ENCODE measurements at regions not wholly inside any gene's neighbourhood (a gene's known extent, or its start where the extent isn't known, plus 50 kb on each side); places are given as distances from the start of the nearest gene placed in this dataset.
"Not testable (repeated sequence)": the region's sequence is repeated elsewhere in the genome, so short reads cannot be mapped to it uniquely, and the experiment has no call there.

DNA sequence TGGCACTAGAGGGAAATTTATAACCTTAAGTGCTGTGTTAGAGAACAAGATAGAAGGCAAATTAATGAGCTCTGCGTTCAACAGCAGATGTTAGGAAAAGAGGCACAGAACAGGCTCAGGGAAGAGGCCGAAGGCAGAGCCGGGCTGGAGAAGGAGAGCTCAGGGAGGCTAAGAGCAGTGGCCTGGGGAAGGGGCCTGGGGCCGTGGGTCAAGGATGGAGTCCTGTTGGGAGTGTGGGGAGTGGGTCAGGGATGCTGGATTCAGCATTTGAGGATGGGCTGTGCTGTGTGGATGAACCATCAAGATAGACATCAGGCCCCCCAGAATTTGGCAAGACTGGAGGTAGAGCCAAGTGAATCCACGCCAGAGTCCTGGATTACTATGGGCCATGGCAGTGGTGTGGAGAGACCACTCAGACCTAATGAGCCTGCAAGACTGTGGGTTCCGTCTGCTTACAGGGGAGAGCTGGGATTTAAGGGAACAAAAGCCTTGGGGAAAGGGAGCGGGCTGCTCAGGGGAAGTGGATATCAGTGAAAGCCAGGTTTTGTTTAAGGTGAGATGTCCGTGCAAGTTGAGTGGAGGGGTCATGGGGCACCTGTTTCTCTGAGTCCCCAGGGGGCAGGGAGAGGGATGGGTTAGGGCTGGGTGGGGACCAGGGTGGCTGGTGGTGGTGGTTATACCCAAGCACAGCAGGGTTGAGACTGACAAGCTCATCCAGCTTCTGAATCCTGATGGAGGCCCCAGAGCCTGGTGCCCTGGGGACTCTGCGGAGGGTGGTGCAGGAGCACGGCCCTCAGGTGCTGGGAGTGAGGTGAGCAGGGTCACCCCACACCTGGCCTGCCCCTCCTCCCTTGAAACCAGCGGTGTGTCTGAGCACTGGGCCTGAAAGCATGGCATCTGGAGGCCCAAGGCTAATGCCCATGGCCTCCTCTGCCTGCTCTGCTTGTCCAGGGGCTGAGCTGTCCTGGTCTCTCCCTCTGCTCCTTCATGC lies 101.7 kb downstream of the BMS1 start:
- DNase-seq (ENCODE audit: low read depth), result no peak

DNA sequence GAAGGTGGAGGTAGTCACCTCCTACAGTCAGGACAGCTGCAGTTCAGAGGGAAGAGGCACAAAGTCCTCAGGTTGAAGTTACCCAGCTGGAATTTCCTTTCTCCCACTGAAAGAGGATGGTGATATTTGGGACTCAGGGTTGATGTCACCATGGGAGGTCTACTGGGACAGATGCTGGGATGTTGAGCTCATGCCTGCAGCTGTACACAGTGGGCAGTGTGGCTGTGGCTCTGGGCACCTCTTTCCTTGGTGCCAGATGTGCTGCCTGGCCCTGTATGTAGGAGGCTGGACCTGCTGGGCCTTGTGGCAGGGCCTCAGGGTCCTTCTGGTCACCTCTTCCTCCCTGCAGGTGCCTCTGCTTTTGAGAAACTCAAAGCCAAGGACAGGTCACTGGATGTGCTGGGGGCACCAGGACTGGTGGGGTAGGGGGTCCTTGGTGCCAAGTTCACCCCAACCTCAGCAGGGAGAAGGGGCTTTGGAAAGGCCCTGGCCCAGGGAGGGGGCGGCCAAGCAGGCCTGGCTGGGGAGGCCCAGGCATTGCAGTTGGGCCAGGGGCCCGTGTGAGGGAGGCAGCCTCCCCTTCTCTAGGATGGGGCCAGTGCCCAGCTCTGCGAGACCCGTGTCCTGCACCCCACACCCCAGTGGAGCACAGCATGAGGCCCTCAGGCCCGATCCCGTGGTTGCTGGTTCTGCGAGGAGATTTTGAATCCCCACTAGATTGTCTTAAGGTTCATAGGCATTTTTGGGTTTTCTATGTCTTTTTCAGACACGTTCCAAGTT lies 103.1 kb downstream of the BMS1 start:
- no peak for DNase-seq (ENCODE audit: low read depth)

DNA sequence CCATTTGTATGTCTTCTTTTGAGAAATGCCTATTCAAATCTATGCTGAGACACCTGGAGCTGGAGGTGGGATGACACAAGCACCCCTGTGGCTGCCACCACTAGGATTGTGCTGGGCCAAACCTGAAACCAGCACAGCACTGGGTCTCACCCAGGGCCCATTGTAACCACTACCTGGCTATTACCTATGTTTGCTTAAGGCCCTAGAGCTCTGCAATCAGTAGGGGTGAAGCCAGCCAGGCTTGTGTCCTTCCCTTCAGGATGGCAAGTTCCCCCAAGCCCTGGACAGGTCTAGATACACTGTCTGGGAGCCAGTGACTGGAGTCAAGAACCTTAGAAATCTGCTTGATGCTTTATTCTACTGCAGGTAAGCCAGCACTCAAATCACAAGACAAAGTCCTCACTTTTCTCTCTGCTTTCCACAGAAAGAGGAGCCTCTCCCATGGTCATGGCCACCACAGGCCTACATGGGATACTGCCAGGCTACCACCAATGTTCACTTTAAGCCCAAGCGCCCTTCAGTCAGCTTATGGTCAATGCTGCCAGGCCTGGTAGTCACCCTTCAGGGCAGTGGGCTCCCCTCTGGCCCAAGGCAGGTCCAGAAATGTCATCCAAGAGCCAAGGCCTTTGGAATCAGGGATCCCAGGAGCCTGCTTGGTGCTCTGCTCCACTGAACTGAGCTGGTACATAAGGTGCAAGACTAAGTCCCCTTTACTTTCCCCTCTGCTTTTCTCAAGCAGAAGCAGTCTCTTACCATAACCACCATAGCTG lies 105.3 kb downstream of the BMS1 start:
- DNase-seq (ENCODE audit: low read depth), result no peak

DNA sequence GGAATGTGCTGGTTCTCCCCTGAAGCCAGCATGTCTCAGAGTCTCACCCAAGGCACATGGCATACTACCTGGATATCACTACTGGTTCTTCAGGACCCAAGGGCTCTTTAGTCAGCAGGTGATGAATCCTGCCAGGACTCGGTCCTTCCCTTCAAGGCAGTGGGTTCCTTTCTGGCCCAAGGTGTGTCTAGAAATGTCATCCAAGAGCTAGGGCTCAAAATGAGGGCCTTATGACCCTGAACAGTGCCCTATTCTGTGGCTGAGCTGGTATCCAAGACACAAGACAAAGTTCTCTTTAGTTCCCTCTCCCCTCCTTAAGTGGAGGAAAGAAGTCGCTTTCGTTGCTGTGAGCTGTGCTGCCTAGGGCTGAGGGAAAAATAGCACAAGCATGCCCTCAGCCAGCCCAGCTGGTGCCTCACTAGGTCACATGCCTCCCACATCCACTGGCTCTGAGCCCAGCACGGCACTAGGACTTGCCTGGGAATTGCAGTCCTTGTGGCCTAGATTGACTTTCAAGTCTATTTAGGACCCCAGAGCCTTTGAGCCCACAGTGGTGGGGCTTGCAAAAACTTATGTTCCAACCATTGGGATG lies 106.0 kb downstream of the BMS1 start:
- DNase-seq (ENCODE audit: low read depth), result no peak

DNA sequence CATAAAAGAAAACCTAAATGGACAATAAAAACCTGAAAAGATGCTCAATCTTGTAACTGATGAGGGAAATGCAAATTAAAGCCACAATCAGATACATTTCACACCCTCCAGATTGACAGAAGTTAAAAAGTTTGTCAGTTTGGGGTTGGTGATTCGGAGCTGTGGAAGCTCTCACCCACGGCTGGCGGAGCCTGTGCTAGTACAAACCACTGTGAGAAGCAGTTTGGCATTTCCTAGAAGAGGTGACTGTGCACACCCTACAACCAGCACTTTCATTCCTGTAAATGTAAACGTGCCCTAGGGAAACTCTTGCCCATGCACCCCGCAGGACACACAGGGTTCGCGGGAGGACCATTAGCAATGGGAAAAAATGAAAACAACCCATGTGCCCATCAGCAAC lies 114.1 kb downstream of the BMS1 start:
- no peak for DNase-seq (ENCODE audit: low read depth)

DNA sequence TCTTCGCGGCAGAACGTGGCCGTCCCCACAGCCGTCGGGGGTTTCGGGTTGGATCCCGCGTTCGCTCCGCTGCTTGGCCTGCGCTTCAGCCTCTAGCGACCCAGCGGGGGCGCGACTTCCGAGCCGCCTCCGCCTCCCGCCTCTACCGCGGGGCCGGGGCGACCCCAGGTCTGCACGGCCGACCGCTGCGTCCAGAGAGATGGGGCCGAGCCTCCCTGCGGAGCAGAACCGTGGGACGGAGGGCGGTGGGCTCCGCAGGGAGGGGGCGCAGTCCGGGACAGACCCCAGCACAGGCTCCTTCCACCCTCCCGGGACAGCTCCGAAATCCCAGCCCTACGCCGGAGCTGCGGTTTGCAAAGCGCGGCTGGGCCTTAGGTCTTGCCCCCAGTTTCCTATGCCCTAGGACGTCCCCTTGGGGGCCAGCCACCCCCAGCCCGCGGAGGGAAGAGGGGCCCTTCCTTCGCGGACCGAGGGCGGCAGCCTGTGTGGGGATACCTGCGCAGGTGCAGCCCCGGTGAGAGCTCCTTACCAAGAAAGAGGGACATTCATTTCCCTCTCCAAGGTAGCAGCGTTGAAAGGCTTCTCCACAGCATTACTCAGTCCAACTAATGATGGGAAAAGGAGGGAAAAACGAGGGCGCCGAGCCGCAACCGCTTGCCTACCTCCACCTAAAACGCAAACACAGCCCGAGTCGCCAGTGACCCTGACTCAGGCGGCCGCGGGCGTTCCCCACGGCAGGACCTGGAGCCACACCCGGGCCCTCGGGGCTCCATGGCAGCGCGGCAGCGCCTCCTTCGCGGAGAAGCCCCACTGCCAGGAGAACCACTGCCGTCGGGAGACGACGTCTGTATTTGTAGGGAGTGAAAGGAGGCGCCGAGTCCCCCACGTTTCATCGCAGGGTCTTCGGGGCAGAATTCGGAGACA lies 115.7 kb downstream of the BMS1 start:
- no peak for DNase-seq (ENCODE audit: low read depth)

DNA sequence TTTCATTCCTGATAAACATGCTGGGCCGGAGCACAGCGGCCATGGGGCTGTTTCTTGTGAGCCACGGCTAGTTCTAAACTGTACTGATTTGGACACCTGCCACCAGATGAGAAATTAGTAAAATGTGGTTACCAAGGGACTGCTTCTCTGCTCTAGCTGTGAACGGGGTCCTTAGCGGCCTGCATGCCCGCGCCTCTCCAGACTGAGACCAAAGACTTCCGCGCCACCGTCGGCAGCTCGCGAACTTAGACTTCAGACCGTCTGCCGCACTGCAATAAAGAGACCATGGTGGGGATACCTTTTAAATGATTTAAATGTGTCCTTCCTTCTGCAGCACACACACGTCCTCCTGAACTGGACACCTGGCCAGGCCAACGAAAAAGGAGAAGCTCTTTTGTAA lies 116.4 kb downstream of the BMS1 start:
- no peak for DNase-seq (ENCODE audit: low read depth)

DNA sequence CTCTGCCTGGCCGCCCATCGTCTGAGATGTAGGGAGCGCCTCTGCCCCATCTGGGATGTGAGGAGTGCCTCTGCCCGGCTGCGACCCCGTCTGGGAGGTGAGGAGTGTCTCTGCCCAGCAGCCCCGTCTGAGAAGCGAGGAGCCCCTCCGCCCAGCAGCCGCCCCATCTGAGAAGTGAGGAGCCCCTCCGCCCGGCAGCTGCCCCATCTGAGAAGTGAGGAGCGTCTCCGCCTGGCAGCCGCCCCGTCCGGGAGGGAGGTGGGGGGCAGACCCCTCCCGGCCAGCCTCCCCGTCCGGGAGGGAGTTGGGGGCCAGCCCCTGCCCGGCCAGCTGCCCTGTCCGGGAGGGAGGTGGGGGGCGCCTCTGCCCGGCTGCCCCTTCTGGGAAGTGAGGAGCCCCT lies 117.8 kb downstream of the BMS1 start:
- not testable (repeated sequence) for DNase-seq (ENCODE audit: low read depth)

DNA sequence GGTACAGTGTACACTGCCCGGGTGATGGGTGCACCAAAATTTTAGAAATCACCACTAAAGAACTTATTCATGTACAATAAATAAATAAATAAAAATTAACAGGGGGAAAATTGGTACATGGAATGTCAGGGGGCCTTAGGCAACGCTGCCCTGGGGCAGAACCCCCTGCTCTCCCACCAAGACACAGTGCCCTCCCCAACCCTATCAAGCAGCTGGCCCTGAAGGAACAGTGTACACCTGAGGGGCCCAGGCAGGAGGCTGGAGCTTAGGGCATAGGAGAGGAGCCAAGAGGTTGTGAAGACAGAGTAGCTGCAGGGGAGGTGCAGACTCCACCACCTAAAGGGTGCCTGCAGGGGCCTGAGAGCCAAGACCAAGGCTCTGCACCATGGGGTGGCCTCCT lies 128.8 kb downstream of the BMS1 start:
- no peak for DNase-seq (ENCODE audit: low read depth)

DNA sequence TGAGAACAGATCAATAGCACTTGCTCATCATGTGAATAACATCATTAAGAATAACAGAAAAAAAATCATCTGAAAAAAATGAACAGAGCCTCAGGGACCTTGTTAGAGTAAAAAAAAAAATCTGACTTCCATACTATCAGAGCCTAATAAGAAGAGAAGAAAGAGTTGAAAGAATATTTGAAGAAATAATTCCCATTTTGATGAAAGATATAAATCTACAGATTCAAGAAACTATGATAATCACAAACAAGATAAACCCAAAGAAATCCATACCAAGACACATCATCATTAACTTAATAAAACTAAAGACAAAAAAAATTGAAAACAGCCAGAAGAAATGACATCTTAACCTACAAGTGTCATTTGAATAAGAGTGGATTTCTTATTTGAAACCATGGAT lies 134.4 kb downstream of the BMS1 start:
- no peak for DNase-seq (ENCODE audit: low read depth)

DNA sequence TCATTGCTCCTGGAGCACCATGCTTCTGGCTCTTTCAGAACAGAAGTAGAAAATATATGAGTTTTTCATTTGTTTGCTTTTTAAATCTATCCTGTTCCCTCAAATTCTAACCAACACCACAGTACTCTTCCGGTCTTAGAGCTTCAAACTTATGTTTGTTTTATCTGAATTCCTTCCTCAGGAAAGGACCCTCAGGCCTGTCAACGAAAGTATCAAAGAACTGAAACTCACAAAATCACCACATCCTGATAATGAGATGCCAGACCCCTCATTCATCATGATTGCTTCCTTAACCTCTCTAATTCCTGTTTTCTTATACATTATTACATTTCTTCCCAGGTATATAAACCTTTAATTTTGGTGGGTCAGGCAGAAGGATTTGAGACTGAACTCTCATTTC lies 135.2 kb downstream of the BMS1 start:
- no peak for DNase-seq (ENCODE audit: low read depth)

DNA sequence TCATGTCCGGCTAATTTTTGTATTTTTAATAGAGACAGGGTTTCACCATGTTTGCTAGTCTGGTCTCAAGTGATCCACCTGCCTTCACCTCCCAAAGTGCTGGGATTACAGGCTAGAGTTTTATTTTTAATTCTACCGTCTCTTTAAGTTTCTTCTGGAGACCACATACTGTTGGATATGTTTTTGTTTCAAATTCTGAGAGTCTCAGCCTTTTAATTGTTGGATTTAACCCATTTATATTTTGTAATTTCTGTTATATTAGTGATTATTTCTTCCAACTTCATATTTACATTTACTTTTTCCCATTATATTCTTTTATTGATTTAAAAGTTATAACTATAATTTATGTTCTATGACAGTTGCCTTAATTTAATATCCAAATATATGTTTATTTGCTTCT lies 139.4 kb downstream of the BMS1 start:
- no peak for DNase-seq (ENCODE audit: low read depth)

DNA sequence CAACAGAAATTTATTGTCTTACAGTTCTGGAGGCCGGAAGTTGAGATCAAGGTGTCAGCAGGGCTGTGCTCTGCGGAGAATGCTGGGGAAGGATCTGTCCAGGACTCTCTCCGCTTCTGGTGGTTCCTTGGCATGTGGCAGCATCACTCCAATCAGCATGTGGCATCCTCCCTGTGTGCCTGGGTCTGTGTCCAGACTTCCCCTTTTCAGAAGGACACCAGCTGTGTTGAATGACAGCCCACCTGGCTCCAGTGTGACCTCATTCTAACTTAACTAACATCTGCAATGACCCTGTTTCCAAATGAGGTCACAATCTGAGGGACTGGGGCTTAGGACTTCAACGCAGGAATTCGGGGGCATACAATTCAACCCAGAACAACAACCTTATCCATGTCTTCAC lies 141.9 kb downstream of the BMS1 start:
- DNase-seq (ENCODE audit: low read depth), result no peak

DNA sequence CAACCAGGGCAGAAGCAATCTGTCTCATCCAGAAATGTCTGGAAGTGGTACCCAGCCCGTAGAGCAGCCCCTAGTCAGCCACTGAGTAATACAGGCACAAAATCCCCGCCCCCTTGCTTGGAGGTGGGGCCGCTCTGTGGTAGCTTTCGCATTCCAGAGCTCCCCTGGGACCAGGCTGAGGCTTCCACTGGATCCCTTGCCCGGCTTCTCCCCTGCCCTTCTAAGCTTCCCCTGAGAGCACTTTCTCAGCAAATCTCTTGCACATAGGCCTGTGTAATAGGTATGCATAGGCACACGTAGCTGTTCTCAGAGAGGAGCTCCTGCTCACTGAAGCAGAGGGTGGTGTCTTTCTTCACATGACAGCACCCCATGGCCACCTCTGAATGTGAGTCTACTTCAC lies 144.2 kb downstream of the BMS1 start:
- DNase-seq (ENCODE audit: low read depth), result no peak

DNA sequence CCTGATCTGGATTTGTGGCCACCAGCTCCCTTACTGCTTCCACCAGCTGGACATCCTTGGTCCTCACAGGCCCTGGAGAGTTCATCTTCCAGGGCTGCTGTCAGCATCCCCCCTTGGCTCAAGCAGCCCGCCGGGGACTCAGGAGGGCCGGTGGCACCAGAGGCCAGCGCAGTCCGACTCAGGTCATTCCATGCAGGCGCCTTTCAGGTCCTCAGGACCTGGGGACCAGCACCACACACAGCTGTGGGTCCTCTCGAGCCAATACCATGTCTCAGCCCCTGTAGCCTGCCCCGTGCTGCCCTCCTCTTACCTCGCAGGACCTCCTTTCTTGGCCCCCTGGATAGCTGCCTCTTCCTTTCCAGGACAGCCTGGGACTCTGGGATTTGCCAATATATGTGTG lies 145.5 kb downstream of the BMS1 start:
- no peak for DNase-seq (ENCODE audit: low read depth)

DNA sequence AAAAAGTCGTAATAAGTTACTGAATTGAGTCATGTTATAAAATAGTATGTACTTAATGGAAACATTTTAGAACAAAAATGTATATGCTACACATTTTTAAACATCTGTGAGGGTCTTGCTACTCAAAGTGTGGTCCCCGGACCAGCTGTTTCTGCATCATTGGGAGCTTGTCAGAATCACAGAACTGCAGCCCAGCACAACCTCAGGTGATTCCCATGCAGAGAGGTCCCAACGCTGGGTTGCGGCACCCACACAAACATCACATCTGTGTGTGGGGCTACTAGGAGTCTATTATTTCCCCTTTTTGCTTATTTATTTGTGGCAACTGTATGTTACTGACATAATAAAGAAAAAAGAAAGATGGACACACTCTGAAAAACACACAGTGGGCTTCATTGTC lies 146.6 kb downstream of the BMS1 start:
- DNase-seq (ENCODE audit: low read depth), result no peak

DNA sequence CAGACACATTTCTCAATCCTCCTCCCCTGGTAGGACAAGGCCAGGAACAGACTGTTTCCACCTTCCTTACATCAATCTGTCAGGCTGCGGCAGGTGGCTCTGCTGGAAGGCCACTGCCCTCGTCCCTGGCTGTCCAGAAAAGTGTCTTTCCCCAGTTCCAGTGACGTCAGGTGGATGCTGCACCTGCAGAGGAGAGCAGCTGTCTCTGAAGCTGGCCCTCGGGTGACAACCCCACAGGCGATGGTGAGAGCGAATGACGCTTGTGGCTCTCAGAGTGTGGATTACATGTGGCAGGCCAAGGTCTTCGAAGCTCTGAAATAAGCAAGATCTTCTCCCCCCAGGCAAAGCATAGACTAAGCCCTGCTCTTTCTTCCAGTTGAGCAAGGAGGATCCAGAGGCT lies 146.9 kb upstream of the RET start:
- no peak for DNase-seq (ENCODE audit: low read depth)

DNA sequence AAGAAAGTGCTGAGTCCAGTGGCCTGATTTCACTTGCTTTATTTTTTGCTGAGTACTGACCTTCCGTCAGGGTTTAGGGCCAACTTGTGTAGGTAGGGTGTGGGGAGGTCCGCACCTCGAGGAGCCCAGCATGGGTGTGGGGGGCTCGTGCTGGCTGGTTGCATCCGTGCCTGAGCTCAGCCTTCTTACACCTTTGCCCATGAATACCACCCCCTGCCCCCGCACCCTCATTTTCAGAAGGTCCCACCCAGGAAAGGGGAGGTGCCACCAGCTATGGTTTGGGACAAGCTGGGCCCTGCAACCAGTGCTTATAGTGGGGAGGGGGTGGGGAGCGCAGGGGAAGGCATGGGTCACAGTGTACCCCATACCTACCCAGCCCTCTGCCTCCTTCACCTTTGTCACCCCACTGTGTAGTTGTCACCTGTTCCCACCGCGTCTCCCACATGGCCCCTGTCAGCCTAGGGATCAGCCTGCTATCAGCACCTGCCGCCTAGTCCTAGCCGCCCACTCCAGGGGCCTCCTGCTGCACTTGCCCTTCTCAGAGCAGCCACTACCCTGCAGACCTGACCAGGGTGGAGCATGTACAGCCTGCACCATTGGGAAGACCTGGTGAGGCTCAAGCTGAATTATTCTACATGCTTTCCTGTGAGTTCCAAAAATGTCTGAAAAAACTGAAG lies 146.2 kb upstream of the RET start:
- no peak for DNase-seq (ENCODE audit: low read depth)

DNA sequence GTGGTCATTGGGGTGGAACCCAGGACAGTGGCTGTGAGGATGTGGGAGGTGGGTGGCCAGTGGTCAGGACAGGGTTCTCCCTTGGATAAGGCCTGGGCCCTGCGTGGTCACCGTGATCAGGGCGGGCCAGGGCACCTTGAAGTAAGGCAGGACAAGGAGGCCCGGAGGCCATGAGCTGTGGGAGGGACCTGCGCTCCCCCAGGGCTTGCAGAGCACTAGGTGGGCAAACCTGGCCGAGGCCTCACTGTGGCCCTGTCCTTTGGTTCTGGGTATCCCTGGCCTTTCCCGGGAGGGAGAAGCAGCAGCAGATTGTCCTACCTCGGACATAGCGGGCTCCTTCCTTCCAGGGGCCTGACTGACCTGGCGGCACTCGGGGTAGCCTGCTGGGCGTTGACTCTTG lies 144.8 kb upstream of the RET start:
- no peak for DNase-seq (ENCODE audit: low read depth)

DNA sequence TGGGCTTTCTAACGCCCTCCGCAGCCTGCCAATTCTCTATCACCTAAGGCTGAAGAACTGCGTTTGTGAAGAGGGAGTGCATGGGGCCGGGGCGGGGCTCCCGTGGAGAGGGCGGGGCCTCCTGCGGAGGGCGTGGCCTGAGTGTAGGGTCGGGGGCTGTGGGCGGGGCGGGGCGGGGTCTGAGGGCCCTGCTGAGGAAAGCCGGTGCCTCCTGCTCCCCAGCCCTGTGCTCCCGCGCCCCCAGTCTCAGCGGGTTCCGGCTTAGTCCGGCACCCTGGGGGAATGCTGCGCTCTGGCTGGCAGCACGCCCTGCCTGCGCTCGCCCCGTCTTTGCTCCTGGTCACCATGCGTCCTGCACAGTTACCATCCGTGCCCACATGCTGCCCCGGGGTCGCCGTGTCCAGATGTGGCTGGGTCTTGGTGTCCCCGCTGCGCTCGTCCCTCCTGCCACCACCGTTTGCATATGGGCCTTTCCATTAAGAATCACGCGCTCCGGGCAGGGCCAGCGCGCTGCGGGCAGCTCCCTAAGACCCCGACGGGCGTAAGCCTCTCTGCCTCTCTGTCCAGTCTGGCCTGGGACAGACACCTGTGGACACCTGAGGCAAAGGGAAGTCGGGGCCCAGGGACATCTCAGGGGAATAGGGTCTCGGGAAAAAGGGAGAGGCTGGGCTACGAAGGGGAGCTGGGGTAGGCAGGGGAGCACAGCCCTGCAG lies 144.0 kb upstream of the RET start:
- DNase-seq (ENCODE audit: low read depth), result peak; percentile 61

All from activated T-cell treated with anti-CD3 and anti-CD28 coated beads for 1 hour (primary cell).